Vagina (tissue), 2 donors: ENCODE measurements at regions not wholly inside any gene's neighbourhood (a gene's known extent, or its start where the extent isn't known, plus 50 kb on each side); places are given as distances from the start of the nearest gene placed in this dataset.

Source experiments
- CTCF ChIP-seq, 3 experiments: fragments of 450-650 bp in 2 of 3; fragments of 200-600 bp in 1 of 3; sonication (generic) in 1 of 3; IDR thresholded peaks; one replicate each; pipeline ENCODE4 v1.5.1; 2017 to 2019; ENCODE audit warnings: antibody characterized with exemption in 3 of 3, mild to moderate bottlenecking in 2 of 3, moderate library complexity in 2 of 3
- POLR2A ChIP-seq, 2 donors: fragments of 450-650 bp; IDR thresholded peaks; one replicate each; pipeline ENCODE4 v1.6.1; 2017; ENCODE audit warnings: antibody characterized with exemption in 2 of 2, mild to moderate bottlenecking in 2 of 2, moderate library complexity in 2 of 2

DNA sequence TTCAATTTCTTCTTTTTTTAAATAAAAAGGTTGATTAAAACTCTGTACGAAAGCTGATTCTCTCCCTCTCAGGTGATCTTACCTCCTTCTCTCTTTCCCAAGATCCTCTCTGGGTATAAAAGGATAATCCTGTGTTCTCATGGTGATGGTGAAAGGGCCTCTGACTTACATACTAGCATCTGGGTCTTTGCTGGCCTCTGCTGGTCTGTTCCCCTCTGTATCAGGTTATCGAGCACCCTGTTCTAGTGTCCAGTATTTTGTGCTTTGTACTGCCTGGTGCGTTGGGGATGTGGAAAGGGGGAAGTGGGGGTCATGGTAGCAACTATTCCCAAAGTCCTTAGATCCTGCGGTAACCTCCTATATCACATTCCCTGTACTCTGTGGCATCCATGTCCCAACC lies 328.9 kb downstream of the NR2F1-AS1 start:
- TF ChIP-seq CTCF (IDR thresholded peaks at IDR 0.05) (no peak), POLR2A (IDR thresholded peaks at IDR 0.05) (no peak)
